C4-2B (cell line): ENCODE measurements at regions not wholly inside any gene's neighbourhood (a gene's known extent, or its start where the extent isn't known, plus 50 kb on each side); places are given as distances from the start of the nearest gene placed in this dataset.

ENCODE experiments used
- H3K27ac ChIP-seq: fragments of 450-650 bp; 2 replicates; pipeline ENCODE4 v1.5.1; 2017
- CTCF ChIP-seq: fragments of 450-650 bp; conservative IDR thresholded peaks from 2 replicates; pipeline ENCODE4 v1.5.1; 2017; ENCODE audit warnings: mild to moderate bottlenecking
- ZFX ChIP-seq: fragments of 450-650 bp; IDR thresholded peaks from 2 replicates; pipeline ENCODE4 v1.6.1; 2017

GRCh38 chr4:188623314-188623854 is 484.1 kb downstream of the TRIML1 start:
- no peak for TF ChIP-seq CTCF
- no peak overlapping the region for H3K27ac ChIP-seq

GRCh38 chr4:188624370-188624769 is 485.1 kb downstream of the TRIML1 start:
- H3K27ac ChIP-seq: no peak overlapping the region
- no peak for TF ChIP-seq CTCF
- no peak for TF ChIP-seq ZFX

- no peak for TF ChIP-seq CTCF
- TF ChIP-seq ZFX: no peak
These were observed 488.7 kb downstream of the TRIML1 start for GRCh38 chr4:188627892-188628291.

GRCh38 chr4:188639479-188640100 is 500.3 kb downstream of the TRIML1 start:
- H3K27ac ChIP-seq: no peak overlapping the region
- TF ChIP-seq ZFX (no peak), CTCF (no peak)

More at GRCh38 chr4:188627892-188628291, 488.7 kb downstream of the TRIML1 start:
- H3K27ac ChIP-seq: no peak overlapping the region

GRCh38 chr4:188647820-188648370 is 508.7 kb downstream of the TRIML1 start:
- H3K27ac ChIP-seq: no peak overlapping the region
- TF ChIP-seq ZFX: no peak

- no peak overlapping the region for H3K27ac ChIP-seq
- TF ChIP-seq CTCF: no peak
- TF ChIP-seq ZFX: no peak
These were observed 510.4 kb downstream of the TRIML1 start for GRCh38 chr4:188649635-188650034.

- H3K27ac ChIP-seq: no peak overlapping the region
- TF ChIP-seq CTCF (no peak), ZFX (no peak)
These were observed 511.3 kb downstream of the TRIML1 start for GRCh38 chr4:188650516-188650915.

- TF ChIP-seq ZFX (no peak), CTCF (no peak)
- no peak overlapping the region for H3K27ac ChIP-seq
These were observed 518.1 kb downstream of the TRIML1 start for GRCh38 chr4:188657365-188657764.
